ENCODE measurements at regions not wholly inside any gene's neighbourhood (a gene's known extent, or its start where the extent isn't known, plus 50 kb on each side); places are given as distances from the start of the nearest gene placed in this dataset.

GRCh38 chr12:126837697-126838096 is 1429.3 kb upstream of the TMEM132C start:
- Histone ChIP-seq H2AFZ (ENCODE audit: low read length) (no peak overlapping the region), H3K79me1 (ENCODE audit: low read depth, low read length) (no peaks in the 10 kb centered on the region), H3K9me3 (ENCODE audit: insufficient read depth in 2 of 2, low read depth in 1 of 2, low read length in 1 of 2) (peaks cover 7 to 8% of the 10 kb centered on the region in 2 experiments; a peak in 2 of 4 replicates), H3K18ac (ENCODE audit: extremely low read depth, low read length) (no peak overlapping the region), H4K8ac (ENCODE audit: extremely low read depth, insufficient read depth, low read length) (no peak overlapping the region), H3K27me3 (replicated peaks in 1 of 4; ENCODE audit: control insufficient read depth in 3 of 4, extremely low read depth in 1 of 4, insufficient read depth in 3 of 4, low read length in 3 of 4) (no peaks in the 10 kb centered on the region), H3K4ac (replicated peaks; ENCODE audit: insufficient read length, low read depth, low read length) (no peak overlapping the region), H3K4me3 (ENCODE audit: extremely low read depth in 1 of 4, insufficient read depth in 2 of 4, low read depth in 3 of 4, low read length in 4 of 4) (no peak overlapping the region), H3K27ac (ENCODE audit: low read depth, low read length) (no peak overlapping the region), H3K36me3 (ENCODE audit: control insufficient read depth in 2 of 4, insufficient read depth in 4 of 4, low read length in 3 of 4) (no peaks in the 10 kb centered on the region), H4K91ac (replicated peaks; ENCODE audit: insufficient read length, low read length) (no peak overlapping the region), H2BK5ac (ENCODE audit: low read depth, low read length) (no peak overlapping the region), H3K56ac (replicated peaks; ENCODE audit: insufficient read length, low read depth, low read length) (no peak overlapping the region), H4K5ac (ENCODE audit: insufficient read length, low read depth, low read length) (no peak overlapping the region), H3K79me2 (ENCODE audit: control insufficient read depth in 1 of 2, insufficient read depth in 2 of 2, low read length in 2 of 2) (no peaks in the 10 kb centered on the region), H3K4me2 (ENCODE audit: insufficient read depth in 1 of 2, low read depth in 2 of 2, low read length in 2 of 2) (no peak overlapping the region), H3K23me2 (ENCODE audit: low read depth, low read length) (no peaks in the 10 kb centered on the region), H2BK120ac (replicated peaks; ENCODE audit: low read depth, low read length) (no peak overlapping the region), H2AK5ac (ENCODE audit: low read depth, low read length) (no peak overlapping the region), H3K9ac (replicated peaks in 1 of 4; ENCODE audit: extremely low read depth in 1 of 4, low read depth in 3 of 4, low read length in 3 of 4) (no peak overlapping the region), H3K14ac (ENCODE audit: insufficient read length) (no peak overlapping the region), H4K20me1 (replicated peaks in 1 of 2; ENCODE audit: control insufficient read depth in 1 of 2, insufficient read depth in 2 of 2, low read length in 2 of 2) (no peaks in the 10 kb centered on the region), H3K4me1 (replicated peaks in 1 of 4; ENCODE audit: control insufficient read depth in 3 of 4, insufficient read depth in 4 of 4, low read length in 3 of 4) (no peaks in the 10 kb centered on the region), H3K23ac (ENCODE audit: insufficient read length) (no peak overlapping the region), H2BK12ac (ENCODE audit: low read depth, low read length) (no peak overlapping the region), H2BK15ac (ENCODE audit: low read length) (no peak overlapping the region), H2BK20ac (ENCODE audit: low read length) (no peak overlapping the region)
- no peak for DNase-seq (ENCODE audit: low read depth in 1 of 2, low spot score in 2 of 2)
- CTCF ChIA-PET (ENCODE audit: partially characterized antibody) = no interaction called here
- POLR2A ChIA-PET (ENCODE audit: partially characterized antibody) = no interaction called here
- TF ChIP-seq BCL11A (IDR thresholded peaks at IDR 0.05; ENCODE audit: low read depth in 2 of 2, low read length in 2 of 2) = no peak
- TF ChIP-seq RAD21 (IDR thresholded peaks at IDR 0.05 in 1 of 2, conservative IDR thresholded peaks at IDR 0.05 in 1 of 2; ENCODE audit: low read depth in 2 of 2, low read length in 2 of 2) = no peak
- TF ChIP-seq ZNF274 (IDR thresholded peaks at IDR 0.05; ENCODE audit: borderline replicate concordance, extremely low read depth, low read length) = no peak
- no peak for TF ChIP-seq BRCA1 (IDR thresholded peaks at IDR 0.05; ENCODE audit: low read depth, low read length)
- TF ChIP-seq CBX5 (IDR thresholded peaks at IDR 0.05; ENCODE audit: low read depth, low read length) = no peak
- no peak for TF ChIP-seq RXRA (IDR thresholded peaks at IDR 0.05; ENCODE audit: insufficient read depth, low read depth, low read length)
- TF ChIP-seq SIN3A (conservative IDR thresholded peaks at IDR 0.05 in 1 of 2, IDR thresholded peaks at IDR 0.05 in 1 of 2; ENCODE audit: low read depth in 1 of 2, low read length in 2 of 2) = no peak
- TF ChIP-seq FOSL1 (IDR thresholded peaks at IDR 0.05; ENCODE audit: insufficient read depth, low read depth, low read length) = no peak
- no peak for TF ChIP-seq RBBP5 (IDR thresholded peaks at IDR 0.05; ENCODE audit: borderline replicate concordance, low read depth, low read length)
- no peak for TF ChIP-seq YY1 (IDR thresholded peaks at IDR 0.05; ENCODE audit: low read depth, low read length)
- no peak for FAIRE-seq
- WGBS, 2 experiments (ENCODE audit: extremely low coverage in 1 of 2, insufficient coverage in 1 of 2, insufficient read length in 1 of 2, insufficient replicate concordance in 2 of 2, low coverage in 1 of 2, low lambda C conversion rate in 2 of 2, missing lambda C conversion rate in 1 of 2) = 55% methylated on average over 2 of the region's 2 CpGs; no CpG with 5 or more reads in 1 of the 2 experiments
